ENCODE measurements at regions not wholly inside any gene's neighbourhood (a gene's known extent, or its start where the extent isn't known, plus 50 kb on each side); places are given as distances from the start of the nearest gene placed in this dataset.

DNA sequence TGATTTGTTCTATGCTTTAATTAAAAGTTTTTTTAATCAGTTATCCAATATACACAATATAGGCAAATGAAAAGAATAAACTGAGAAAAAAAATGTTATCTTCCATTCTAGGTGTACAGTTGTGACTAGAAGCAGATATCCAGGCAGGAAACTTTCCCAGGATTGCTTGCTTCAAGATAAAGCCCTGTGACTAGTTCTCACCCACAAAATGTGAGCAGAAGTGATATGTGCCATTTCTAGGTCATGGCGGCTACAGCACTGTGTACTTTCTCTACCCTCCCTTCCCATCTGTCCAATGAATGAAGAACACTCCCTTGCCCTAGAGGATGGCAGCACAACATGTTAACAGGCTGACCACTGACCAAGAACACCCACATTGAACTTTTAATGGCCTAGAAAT lies 110.5 kb upstream of the STT3B start:
- Histone ChIP-seq H3K9me3 (ENCODE audit: low read length) (no peaks in the 10 kb centered on the region), H3K4me3 (ENCODE audit: low read depth, low read length, poor library complexity, severe bottlenecking) (no peak overlapping the region), H3K36me3 (ENCODE audit: insufficient read depth, low read length) (no peaks in the 10 kb centered on the region), H2AFZ (ENCODE audit: low read length) (no peak overlapping the region), H3F3A (ENCODE audit: insufficient read depth, low read length) (no peaks in the 10 kb centered on the region), H3K27ac (ENCODE audit: low read depth, low read length, poor library complexity, severe bottlenecking) (no peak overlapping the region), H4K20me1 (ENCODE audit: insufficient read depth, low read length) (no peaks in the 10 kb centered on the region), H3K27me3 (ENCODE audit: insufficient read depth, low read length) (no peaks in the 10 kb centered on the region), H3K4me2 (ENCODE audit: low read length) (no peak overlapping the region), H3K9ac (ENCODE audit: low read length) (no peak overlapping the region), H3K79me2 (ENCODE audit: insufficient read depth, low read length) (no peaks in the 10 kb centered on the region), H3K9me2 (ENCODE audit: low read depth, low read length) (no peaks in the 10 kb centered on the region), H3K4me1 (ENCODE audit: insufficient read depth, low read length, severe bottlenecking) (no peaks in the 10 kb centered on the region)
- TF ChIP-seq, protein P1, sequence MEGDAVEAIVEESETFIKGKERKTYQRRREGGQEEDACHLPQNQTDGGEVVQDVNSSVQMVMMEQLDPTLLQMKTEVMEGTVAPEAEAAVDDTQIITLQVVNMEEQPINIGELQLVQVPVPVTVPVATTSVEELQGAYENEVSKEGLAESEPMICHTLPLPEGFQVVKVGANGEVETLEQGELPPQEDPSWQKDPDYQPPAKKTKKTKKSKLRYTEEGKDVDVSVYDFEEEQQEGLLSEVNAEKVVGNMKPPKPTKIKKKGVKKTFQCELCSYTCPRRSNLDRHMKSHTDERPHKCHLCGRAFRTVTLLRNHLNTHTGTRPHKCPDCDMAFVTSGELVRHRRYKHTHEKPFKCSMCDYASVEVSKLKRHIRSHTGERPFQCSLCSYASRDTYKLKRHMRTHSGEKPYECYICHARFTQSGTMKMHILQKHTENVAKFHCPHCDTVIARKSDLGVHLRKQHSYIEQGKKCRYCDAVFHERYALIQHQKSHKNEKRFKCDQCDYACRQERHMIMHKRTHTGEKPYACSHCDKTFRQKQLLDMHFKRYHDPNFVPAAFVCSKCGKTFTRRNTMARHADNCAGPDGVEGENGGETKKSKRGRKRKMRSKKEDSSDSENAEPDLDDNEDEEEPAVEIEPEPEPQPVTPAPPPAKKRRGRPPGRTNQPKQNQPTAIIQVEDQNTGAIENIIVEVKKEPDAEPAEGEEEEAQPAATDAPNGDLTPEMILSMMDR (IDR thresholded peaks at IDR 0.05; ENCODE audit: low read length), result no peak
- no peak for TF ChIP-seq EZH2 (IDR thresholded peaks at IDR 0.05; ENCODE audit: borderline replicate concordance, low read length)

DNA sequence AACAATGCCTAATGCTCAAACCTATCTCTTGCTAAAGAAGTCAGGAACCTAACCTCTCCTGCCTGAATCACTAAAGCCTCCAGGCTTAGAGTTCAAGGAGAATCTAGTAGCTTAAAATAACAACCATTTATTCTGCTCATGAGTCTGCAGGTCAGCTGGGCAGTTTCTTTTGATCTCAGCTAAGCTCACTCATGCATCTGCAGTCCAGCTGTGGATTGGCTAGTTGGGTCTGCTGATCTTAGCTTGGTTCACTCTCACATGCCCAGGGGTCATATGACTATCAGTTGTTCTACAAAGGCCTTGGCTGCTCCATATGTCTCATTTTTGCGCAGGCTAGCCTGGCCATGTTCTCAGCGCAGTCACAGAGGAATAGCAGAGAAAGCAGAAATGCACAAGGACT lies 109.2 kb upstream of the STT3B start:
- Histone ChIP-seq H3K9me3 (ENCODE audit: low read length) (no peaks in the 10 kb centered on the region), H3K9me2 (ENCODE audit: low read depth, low read length) (no peaks in the 10 kb centered on the region), H3F3A (ENCODE audit: insufficient read depth, low read length) (no peaks in the 10 kb centered on the region), H3K79me2 (ENCODE audit: insufficient read depth, low read length) (no peaks in the 10 kb centered on the region), H3K4me2 (ENCODE audit: low read length) (no peak overlapping the region), H3K9ac (ENCODE audit: low read length) (no peak overlapping the region), H3K4me3 (ENCODE audit: low read depth, low read length, poor library complexity, severe bottlenecking) (no peak overlapping the region), H3K27ac (ENCODE audit: low read depth, low read length, poor library complexity, severe bottlenecking) (no peak overlapping the region), H3K36me3 (ENCODE audit: insufficient read depth, low read length) (no peaks in the 10 kb centered on the region), H4K20me1 (ENCODE audit: insufficient read depth, low read length) (no peaks in the 10 kb centered on the region), H3K4me1 (ENCODE audit: insufficient read depth, low read length, severe bottlenecking) (no peaks in the 10 kb centered on the region), H3K27me3 (ENCODE audit: insufficient read depth, low read length) (no peaks in the 10 kb centered on the region), H2AFZ (ENCODE audit: low read length) (no peak overlapping the region)
- no peak for TF ChIP-seq EZH2 (IDR thresholded peaks at IDR 0.05; ENCODE audit: borderline replicate concordance, low read length)
- TF ChIP-seq, protein P1 (IDR thresholded peaks at IDR 0.05; ENCODE audit: low read length), result no peak

DNA sequence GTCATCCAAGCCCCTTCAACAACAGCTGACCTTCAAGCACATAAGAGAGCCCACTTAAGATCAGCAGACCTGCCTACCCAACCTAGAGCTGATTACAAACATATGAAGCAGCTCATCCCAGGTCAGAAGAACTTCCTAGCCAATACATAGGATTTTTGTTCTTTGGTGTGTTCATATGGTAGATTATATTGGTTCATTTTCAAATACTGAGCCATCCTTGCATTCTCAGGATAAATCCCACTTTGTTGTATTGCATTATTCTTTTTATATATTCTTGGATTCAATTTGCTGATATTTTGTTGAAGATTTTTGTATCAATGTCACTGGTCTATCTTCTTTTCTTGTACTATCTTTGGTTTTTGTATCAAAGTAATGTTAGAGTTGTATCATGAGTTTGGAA lies 107.3 kb upstream of the STT3B start:
- Histone ChIP-seq H3K9me3 (ENCODE audit: low read length) (no peaks in the 10 kb centered on the region), H3K4me1 (ENCODE audit: insufficient read depth, low read length, severe bottlenecking) (no peaks in the 10 kb centered on the region), H2AFZ (ENCODE audit: low read length) (no peak overlapping the region), H3K9ac (ENCODE audit: low read length) (no peak overlapping the region), H3K79me2 (ENCODE audit: insufficient read depth, low read length) (no peaks in the 10 kb centered on the region), H3K4me3 (ENCODE audit: low read depth, low read length, poor library complexity, severe bottlenecking) (no peak overlapping the region), H3F3A (ENCODE audit: insufficient read depth, low read length) (no peaks in the 10 kb centered on the region), H3K9me2 (ENCODE audit: low read depth, low read length) (no peaks in the 10 kb centered on the region), H3K36me3 (ENCODE audit: insufficient read depth, low read length) (no peaks in the 10 kb centered on the region), H3K27ac (ENCODE audit: low read depth, low read length, poor library complexity, severe bottlenecking) (no peak overlapping the region), H3K4me2 (ENCODE audit: low read length) (no peak overlapping the region), H3K27me3 (ENCODE audit: insufficient read depth, low read length) (no peaks in the 10 kb centered on the region), H4K20me1 (ENCODE audit: insufficient read depth, low read length) (no peaks in the 10 kb centered on the region)
- no peak for TF ChIP-seq EZH2 (IDR thresholded peaks at IDR 0.05; ENCODE audit: borderline replicate concordance, low read length)
- TF ChIP-seq, protein P1 (IDR thresholded peaks at IDR 0.05; ENCODE audit: low read length), result no peak
